GM12875 (cell line): ENCODE measurements at regions not wholly inside any gene's neighbourhood (a gene's known extent, or its start where the extent isn't known, plus 50 kb on each side); places are given as distances from the start of the nearest gene placed in this dataset.

Experiments
- H3K4me3 ChIP-seq: one replicate; pipeline ENCODE4 v1.5.1; 2011; ENCODE audit warnings: low read depth, low read length, control low read depth
- TF ChIP-seq, protein P1 (sequence below): IDR thresholded peaks from 2 replicates; pipeline ENCODE4 v1.5.1; 2011; ENCODE audit warnings: low read depth, mild to moderate bottlenecking, control low read depth, inconsistent platforms, low read length, moderate library complexity, borderline replicate concordance; ENCODE audit not compliant: insufficient read depth

DNA sequence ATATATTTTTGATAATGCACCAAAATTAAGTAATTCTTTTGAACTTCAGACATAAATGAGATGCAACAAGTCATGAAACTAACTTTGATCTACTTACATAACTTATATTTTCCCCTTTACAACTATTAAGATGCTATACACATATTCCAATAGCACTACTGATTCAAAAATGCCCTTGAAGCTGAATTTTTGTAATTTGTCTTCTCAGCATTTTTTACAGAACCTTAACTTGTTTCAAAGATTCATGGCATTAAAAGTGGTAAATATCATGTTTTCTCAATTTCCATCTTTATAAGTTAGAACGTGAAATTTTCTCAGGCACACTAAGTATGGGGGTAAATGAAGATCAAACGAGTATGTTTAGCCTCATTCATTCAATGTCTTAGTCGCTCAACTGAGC is 460.0 kb upstream of the FAM241A start:
- no peak overlapping the region for H3K4me3 ChIP-seq
- TF ChIP-seq, protein P1, sequence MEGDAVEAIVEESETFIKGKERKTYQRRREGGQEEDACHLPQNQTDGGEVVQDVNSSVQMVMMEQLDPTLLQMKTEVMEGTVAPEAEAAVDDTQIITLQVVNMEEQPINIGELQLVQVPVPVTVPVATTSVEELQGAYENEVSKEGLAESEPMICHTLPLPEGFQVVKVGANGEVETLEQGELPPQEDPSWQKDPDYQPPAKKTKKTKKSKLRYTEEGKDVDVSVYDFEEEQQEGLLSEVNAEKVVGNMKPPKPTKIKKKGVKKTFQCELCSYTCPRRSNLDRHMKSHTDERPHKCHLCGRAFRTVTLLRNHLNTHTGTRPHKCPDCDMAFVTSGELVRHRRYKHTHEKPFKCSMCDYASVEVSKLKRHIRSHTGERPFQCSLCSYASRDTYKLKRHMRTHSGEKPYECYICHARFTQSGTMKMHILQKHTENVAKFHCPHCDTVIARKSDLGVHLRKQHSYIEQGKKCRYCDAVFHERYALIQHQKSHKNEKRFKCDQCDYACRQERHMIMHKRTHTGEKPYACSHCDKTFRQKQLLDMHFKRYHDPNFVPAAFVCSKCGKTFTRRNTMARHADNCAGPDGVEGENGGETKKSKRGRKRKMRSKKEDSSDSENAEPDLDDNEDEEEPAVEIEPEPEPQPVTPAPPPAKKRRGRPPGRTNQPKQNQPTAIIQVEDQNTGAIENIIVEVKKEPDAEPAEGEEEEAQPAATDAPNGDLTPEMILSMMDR = no peak

DNA sequence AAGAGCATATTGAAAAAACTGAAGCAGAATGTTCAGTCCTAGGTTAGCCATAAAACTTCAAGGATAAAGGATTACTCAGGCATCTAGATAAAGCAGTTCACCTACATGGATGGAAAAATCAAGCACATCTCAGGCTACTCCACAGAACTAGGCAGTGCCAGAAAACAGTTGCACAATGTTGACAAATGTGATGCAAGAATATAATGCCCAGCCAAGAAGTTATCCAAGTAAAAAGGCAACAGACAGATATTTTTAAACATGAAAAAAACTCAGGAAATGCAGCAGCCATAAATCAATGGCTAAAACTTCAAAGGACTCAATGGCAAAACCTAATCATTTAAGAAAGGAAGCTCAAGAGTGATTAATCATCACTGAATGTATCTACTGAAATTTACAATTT is 456.0 kb upstream of the FAM241A start:
- TF ChIP-seq, protein P1 = no peak
- H3K4me3 ChIP-seq = no peak overlapping the region

GRCh38 chr4:111689731-111690130 is 455.5 kb upstream of the FAM241A start:
- TF ChIP-seq, protein P1 = no peak
- no peak overlapping the region for H3K4me3 ChIP-seq

GRCh38 chr4:111693758-111694157 is 451.5 kb upstream of the FAM241A start:
- H3K4me3 ChIP-seq = no peak overlapping the region
- TF ChIP-seq, protein P1 = no peak

DNA sequence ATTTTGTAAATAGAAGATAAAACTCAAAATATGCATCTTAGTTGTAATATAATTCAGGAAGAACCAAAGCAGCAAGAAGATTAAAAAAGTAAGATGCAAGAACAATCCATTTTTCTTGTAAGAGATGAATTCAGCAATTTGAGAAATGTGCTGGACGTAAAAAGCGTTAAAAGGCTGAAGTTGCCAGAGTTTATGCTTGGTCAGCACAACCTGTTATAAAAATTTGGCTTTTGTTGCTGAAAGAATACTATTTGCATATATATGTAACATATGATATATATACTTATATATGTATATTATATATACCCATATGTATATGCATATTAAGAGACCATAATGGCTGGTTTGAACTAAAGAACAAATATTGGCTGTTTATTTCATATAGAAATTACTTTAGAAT is 449.6 kb upstream of the FAM241A start:
- H3K4me3 ChIP-seq = no peak overlapping the region
- TF ChIP-seq, protein P1 = no peak

DNA sequence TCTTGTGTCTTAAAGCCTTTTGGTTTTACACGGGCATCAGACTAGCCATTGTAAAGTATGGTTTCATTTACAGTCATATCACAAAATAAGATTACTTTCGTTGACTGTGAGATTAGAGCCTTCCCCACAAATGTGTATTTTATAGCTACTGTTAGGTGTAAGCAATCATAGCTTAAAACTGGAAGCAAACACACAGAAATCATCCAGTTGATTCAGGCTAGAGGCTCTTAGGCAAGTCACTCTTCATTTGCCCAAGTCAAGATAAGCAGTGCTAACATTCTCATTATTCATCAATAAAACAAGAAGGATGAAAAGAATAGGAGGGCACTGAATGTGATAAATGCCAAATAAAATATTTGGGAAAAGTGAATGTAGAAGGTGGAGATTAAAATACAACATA is 448.7 kb upstream of the FAM241A start:
- no peak overlapping the region for H3K4me3 ChIP-seq
- TF ChIP-seq, protein P1 = no peak

DNA sequence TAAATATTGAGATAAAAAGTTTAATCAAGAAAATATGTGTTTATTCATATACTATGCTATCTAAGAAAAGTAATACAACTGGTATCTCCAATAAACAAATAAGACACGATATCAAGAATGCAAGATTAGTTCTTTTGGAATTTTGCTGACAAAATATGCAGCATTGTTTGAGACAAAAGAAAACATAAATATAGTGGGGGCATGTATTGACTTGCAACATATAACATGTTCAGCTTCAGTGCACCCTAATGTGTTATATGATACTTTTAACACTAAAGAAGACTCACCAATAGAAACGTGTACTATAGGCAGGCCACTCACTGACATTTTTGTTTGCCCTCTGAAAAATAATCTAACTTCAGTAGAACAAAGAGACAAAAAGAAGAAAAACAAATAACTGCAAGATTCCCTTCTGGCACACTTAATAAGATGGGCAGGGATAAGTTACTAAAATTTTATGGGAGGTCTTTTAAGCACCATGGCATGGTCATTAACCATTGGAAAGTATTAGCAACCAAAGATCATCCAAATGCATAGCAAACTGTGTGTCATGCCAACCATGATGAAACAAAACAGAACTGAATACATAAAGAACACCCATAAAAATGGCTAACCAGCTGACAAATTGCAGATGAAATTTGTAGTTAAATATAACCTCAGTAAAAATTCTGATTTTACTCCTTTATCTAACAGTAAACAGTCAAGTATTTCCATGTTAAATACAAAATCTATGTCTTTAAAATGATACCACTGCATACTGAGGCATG is 447.9 kb upstream of the FAM241A start:
- no peak overlapping the region for H3K4me3 ChIP-seq
- TF ChIP-seq, protein P1 = no peak
